GM18907 (cell line): ENCODE measurements at regions not wholly inside any gene's neighbourhood (a gene's known extent, or its start where the extent isn't known, plus 50 kb on each side); places are given as distances from the start of the nearest gene placed in this dataset.

ENCODE experiments used
- ATAC-seq: cut with Tn5 transposase; IDR thresholded peaks from one replicate; pipeline ENCODE4 v1.9.1; 2021; ENCODE audit warnings: mild to moderate bottlenecking, moderate library complexity; ENCODE audit not compliant: unreplicated experiment

DNA sequence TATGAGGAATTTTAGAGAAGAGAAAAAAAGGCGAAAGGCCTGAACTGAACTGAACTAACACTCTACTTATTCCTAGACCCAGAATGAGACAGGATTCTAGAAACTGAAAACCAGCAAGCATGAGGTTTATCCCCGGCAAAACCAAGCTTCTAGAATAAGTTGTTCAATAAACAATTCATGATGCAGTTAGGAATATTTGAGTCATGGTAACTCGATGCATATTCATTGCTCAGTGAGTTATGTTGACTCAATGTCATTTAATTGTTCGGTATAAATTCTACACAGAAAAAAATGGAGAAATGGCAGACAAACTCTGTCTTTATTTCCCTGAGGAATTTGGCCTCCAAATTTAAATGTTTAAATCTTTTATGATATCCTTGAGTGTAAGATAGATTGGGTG, 321.5 kb downstream of the SATB2 start:
- ATAC-seq, result no peak

DNA sequence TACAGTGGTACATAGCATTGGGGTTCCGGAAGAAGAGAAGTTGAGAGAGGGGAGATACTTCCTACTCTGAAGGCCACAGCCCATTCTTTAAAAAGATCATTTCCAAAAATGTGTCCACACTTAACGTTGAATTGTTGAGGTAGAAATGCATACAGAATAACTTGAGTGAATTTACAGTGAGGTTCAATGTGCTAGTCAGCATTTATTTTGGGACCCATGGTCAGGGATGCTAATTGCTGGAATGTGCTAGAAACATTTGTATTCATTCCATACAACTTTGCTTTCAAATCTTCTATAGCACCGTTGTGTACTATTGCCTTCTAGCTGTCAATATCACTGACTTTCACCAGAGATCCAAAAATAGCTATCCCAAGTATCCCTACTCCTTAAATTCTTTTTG, 325.9 kb downstream of the SATB2 start:
- ATAC-seq, result no peak

DNA sequence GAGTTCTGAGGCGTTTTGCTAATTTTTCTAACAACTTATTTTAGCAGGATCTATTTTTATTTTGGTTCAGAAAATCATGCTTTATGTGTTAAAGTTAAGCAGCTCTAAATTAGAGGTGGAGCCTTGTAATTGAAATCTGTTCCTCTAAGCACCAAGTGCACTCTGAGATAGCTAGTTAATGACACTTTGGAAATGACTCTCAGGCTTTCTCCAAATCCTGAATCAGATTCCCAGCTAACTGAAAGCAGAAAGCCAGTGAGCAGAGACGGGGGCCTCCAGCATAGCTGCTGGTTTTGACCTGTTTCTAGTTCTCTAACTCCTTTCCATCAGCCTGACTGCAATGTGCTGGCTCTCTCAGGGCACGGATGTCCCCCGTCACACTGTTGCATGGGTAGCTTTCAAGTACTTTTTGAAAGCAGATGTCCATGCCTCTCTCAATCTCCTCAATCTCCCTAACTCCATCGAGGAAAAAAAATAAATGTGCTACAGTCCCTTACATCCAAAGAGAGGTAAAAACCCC, 326.5 kb downstream of the SATB2 start:
- ATAC-seq, result no peak

DNA sequence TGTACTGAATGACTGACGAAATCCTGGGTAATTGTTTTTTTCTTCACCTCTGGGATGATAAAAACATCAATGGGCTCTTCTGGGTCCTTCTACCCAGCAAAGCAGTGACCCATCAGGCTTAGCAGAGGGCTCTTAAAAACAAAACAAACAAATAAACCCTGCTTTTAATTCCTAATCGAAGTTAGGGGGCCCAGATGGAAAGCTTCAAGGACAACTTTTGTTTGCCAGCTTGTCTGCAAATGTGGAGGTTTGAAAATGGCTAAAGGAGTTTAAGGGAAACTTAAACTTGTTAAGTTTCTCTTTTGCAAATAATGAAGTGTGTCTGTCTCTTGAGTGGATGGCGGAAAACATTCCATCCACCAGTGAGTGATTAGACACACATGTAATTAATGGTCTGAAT, 327.2 kb downstream of the SATB2 start:
- no peak for ATAC-seq

DNA sequence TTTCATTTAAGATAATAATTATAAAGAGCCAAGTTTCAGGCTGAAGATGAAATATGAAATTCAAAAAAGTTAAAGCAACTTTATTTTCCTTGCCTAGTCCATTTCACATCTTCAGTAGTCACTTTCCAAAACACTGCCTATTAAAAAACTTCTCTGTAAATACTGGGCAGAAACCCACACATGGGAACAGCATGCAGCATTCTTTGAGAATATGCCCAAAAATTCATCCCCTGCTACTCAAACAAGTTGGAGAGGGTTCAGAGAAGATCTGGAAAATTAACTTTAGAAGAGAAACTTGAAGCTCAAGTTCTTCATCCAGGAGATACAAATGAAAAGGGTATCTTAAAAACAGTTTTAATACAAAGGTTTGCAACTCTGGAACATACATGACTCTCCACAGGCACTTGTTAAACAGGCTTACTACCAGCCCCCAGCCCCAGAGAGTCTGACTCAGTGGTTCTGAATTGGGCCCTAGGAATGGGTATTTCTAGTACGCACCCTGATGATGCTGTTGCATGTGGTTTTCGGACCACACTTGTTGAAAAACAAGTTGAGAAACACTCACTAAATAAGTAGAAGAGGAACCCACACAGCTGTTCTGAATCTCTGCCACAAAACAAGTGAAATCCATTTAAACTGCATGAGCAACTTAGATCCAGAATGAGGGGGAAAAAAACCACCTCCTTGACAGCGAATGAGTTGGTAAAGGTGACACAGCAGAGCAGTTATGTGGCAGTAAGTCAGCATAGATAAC, 329.1 kb downstream of the SATB2 start:
- no peak for ATAC-seq

DNA sequence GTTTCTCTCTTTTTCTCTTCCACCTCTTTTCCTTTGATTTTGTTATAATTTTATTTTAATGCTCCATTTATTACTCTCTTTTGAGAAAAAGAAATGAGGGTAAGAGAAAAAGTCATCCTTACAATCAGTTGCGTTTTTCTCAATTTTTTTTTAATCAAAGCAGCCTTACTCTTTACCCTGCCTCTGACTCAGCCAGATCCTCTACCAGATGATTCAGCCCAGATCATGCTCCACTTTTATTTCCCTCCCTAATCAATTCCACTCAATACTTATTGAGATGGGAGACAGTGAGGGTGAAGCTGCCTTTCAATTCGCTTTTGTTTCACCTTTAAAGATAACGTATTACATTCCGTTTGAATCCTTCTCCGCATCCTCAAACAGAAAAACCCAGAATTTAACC, 337.9 kb downstream of the SATB2 start:
- no peak for ATAC-seq

DNA sequence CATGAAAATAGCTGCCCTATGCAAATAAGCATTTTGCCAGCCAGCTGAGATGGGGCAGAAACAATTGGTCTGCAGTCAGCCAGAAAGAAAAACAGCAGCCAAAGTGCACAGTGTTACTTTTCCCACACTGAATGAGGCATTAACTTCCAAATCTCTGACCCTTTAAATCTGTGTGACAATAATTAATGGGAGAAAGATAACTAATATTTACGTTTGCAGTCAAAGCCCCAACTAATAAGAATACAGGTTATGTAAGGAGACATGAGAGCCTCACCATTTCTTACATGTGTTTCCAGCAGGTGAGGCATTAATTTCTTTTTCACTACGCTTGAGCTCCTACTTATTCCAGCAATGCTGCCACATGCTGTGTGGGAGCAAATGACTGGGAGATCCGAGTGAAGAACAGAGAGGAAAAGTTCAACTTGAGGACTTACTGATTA, 339.0 kb downstream of the SATB2 start:
- ATAC-seq, result no peak

DNA sequence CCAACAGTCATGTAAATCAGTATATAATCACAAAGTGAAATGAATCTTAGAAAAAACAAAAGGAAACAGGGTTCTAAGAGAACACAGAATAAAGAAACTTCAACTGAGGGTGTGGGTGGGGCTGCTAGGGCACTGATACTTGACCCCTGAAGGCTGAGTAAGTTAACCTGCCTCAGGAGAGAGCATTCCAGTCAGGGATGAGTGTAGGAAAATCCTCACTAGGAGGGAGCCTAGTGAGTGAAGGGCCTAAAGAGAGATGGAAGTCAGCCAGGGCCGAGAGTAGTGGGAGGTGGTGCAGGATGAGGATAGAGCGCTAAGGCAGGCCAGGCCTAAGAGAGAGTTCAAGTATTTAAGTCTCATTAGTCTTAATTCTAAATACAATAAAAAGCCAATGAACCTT, 342.6 kb downstream of the SATB2 start:
- ATAC-seq, result no peak

DNA sequence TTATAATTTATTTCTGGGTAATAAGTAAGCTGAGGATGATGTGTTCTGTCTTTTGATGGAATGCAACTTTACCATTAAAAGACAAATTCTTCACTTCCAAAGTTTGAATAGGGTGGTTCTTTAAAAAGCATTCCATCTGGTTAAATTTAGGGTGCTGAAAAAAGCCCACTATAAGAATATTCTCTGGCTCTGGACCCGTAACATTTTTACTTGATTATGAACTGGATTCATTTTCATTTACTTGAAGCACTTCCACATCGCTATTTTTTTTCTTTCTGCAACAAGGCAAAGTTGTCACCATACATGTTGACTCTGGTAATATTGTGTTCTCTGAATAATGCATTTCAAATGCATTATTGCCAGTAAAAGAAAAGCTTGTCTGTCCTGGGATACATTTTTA, 344.6 kb downstream of the SATB2 start:
- ATAC-seq, result no peak

DNA sequence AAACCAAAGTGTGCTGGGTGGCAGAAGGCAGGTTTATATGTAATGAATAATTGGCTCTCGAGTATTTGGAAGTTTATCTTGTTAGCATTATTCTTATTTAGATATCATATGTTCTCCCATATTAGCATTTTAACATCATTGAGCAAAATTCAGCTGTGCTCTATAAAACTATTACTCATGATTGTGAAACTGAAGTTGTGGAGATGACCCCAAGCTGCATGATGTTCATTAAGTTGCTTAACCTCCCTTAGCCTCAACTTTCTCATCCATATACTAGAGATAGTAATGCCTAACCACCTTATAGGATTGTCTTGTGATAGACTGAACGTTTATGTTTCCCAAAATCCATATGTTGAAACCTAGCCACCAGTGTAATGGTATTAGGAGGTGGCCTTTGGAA, 346.3 kb downstream of the SATB2 start:
- no peak for ATAC-seq

DNA sequence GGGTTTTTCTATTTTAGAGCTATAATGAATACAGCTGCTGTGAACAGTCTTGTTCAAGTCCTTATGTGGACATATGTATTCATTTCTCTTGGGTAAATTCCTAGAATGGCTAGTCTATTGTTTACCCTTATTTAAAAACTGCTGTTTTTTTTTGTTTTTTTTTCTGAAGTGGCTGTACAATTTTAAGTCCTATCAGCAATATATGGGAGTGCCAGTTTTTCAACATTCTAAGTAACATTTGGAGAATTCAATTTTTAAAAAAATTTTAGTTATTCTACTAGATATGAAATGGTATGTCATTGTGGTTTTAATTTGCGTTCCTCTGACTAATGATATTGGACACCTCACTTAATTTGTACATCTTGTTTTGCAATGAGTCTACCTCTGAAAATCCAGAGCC, 349.7 kb downstream of the SATB2 start:
- ATAC-seq, result no peak

DNA sequence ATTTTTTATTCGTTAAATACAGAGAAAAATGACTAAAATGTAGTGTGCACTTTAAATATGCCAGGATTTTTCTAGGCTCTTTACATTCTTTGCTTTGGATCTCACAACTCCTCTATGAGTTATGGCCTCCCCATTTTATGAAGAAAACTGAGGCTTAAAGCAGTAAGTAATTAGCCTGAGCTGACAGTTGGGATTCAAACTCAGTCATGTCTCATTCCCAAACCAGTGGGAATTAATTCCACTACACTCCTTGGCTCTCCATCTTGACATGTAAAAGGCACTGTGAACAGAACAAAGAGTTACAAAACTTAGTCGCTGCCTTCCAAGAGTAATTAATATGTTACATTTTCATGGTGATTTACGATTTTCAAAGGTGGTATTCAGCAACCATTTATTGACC, 351.9 kb downstream of the SATB2 start:
- no peak for ATAC-seq

DNA sequence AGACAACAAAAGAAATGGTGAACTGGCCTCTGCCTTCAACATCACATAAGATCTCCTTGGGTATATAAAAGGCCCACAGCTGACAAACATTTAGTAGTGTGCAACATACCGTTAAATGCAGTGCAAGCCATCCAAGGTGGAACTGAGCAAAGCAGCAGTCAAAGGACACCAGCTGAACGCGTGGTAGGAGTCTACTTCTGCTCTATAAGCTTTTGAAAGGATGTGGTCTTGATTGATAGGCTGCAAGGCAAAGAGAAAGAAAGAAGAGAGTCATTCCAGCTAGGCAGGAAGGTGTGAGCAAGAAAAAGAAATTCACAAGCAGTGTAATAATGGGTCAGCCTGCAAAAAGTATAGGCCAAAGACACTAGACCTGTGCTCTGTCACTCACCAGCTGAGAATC, 356.3 kb downstream of the SATB2 start:
- no peak for ATAC-seq

DNA sequence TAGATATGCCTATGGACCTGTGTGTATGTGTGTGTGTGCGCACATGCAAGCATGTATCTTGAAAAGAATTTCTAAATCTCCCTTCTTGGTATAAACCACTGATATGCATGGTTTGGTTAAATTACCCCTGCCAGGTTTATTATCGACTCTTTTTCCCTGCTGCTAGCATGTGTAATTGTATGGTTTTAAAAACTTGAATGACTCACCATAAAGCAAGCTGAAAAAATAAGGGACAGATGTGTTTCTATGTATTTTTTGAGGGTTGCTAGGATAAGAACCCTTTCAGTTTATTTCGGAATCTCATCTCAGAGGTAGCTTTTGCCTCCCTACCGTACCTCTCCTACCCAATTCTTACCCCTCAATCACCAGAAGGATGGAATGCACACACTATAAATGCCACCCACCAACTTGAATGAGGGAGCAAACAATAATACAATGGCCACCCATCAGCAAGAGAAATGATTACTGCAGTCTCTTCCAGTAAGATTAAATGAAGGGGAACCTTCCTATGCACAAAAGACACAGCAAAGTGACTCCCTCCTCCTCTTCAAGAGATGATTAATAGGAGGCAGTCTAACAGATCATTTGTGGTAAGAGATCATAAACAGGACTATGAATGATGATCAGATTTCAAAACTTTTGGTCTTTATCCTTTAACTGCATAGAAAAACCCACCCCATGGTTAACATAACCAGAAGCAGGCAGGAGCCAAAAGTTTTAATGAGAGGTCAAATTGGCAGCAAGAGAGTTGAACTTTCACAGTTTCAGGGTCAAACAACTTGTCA, 357.2 kb downstream of the SATB2 start:
- ATAC-seq, result no peak

DNA sequence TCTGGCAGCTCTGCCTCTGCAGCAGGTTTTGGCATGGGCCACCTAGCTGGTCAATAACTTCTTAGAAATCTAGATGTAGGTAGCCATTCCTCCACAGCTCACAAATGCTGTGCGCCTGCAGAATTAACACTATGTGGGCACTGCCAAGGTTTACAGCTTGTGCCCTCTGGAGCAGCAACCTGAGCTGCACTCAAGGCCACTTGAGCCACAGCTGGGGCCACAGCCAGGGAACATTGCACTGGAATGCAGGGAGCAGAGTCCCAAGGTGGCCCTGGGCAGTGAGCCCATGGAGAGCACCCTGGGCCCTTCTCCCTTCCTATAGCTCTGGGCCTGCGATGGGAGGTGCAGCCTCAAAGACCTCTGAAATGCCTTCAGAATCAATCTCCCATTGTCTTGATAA, 365.3 kb downstream of the SATB2 start:
- ATAC-seq, result no peak

DNA sequence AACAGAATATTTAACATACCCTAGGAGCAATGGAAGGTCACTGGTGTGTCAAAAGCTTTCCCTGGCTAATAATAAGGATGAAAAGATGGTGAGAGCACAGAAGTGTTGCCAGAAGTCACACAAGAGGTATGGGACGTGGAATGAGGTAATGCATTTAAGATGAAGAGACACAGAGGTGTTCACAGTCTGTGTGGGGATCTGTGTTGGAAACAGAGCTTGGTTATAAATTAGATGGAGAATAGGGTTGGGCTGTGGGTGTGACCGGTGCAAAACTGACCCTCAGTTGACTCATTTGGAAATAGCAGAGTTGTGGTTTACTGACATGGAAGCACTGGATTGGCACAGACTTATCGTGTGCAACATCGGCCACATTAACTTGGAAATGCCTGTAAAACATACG, 372.5 kb downstream of the SATB2 start:
- ATAC-seq, result no peak

DNA sequence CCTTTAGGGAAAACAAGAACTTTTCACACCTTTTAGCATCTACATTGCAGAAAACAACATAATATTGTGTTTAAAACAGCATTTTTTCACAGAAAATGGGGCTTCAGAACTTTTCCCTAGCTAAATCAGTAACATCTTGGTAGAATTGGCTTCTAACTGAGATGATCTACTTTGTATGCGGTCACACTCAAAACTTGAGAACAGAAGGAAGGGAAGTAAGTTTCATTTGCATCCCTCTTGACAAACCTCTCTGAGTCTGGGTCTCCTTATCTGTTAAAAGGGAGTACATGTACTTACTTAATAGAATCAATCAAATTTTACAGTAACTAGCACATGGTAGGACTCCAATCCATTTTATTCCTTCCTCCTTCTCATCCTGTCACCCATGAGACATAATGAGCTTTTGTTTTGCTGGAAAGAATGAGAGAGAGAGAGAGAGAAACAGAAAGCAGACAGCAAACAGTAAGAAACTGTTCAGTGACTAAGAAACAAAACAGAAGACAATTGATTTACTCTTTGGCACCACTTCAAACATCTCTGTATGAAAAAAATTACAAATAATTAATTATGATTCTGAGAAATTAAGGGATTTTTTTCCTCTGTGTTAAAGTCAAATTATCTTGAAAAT, 387.3 kb downstream of the SATB2 start:
- no peak for ATAC-seq

DNA sequence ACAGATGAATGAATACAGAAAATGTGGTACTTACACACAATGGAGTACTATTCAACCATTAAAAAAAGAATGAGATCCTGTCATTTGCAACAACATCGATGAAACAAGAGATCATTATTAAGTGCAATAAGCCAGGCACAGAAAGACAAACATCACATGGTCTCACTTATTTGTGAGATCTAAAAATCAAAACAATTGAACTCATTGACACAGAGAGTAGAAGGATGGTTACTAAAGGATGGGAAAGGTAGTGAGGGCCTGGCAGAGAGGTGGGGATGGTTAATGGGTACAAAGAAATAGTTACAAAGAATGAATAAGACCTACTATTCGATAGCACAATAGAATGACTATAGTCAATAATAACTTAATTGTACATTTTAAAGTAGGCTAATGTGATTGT, 393.5 kb downstream of the SATB2 start:
- no peak for ATAC-seq

DNA sequence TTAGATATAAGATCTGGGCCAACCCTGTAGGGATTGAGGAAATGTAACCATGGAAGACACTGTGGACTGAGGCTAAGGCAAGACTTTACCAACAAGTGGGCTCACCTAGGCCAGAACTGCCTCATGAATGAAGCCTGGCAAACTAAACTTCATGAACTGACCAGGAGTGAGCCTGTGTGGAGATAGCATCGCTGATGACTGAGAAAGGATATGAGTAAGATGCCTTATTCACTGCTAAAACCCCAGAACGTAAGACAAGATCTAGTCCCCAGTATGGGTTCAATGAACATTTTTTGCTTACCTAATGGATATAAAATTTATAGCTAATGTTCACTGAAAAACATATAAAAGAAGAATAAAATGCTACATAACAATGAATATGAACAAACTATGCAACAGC, 399.8 kb downstream of the SATB2 start:
- no peak for ATAC-seq

DNA sequence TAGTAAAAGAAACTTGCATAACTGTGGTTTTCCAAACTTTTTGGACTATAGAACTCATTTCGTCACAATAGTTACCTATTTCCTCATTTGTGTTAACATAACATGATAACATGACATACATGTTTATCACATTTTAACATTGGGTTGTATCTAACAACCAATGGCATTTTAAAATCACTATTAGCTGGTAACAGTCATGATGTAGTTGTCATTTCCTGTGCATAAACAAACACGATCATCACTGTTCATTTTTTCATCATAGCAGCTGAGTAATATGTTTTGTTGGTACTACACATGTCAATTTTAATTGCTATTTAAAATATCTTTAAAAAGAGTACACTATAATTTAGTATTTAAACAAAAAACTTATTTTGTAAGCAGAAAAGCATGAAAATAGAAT, 402.4 kb downstream of the SATB2 start:
- ATAC-seq, result no peak

DNA sequence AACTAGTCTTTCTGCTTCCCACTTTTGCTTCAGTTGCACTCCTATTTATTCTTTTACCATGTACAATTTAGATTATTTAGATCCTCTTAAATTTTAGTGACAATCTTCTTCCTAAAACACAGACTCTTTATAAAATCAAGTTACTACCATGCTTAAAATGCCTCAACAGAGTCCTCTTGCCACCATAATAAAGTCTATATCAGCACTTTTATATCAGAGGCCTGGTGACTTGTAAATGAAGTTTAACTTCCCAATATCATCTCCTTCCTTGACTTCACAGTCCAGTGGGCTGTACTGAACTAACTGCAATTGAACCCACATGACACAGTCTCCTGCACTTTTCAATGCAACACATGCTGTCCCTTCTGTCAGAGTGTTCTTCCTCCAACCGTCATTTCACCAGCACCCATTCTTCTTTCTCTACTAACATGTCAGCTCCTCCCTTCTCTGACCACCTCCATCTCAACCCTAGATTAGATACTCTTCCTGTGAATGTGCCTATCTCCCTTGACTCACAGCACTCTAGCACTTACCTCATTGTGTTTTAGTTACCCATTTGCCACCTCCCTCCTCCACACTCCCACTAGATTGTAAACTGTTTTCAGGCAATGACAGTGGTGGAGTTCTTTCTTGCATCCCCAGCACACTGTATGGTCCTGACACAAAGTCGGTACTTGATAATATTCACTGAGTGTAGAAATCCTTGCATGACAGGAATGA, 414.9 kb downstream of the SATB2 start:
- no peak for ATAC-seq
